AG09319 (cell line): ENCODE measurements at regions not wholly inside any gene's neighbourhood (a gene's known extent, or its start where the extent isn't known, plus 50 kb on each side); places are given as distances from the start of the nearest gene placed in this dataset.

Source experiments
- DNase-seq: peaks from one replicate; pipeline ENCODE4 v3.0.0-alpha.2; 2010; ENCODE audit warnings: low read depth; ENCODE audit errors: extremely low read depth
- CTCF ChIP-seq: IDR thresholded peaks from 2 replicates; pipeline ENCODE4 v1.5.1; 2011; ENCODE audit warnings: low read depth, mild to moderate bottlenecking, inconsistent platforms, low read length, moderate library complexity

GRCh38 chr9:75657015-75657414 is 233.5 kb upstream of the PCSK5 start:
- TF ChIP-seq CTCF: no peak
- no peak for DNase-seq

- no peak for TF ChIP-seq CTCF
- no peak for DNase-seq
These were observed 232.1 kb upstream of the PCSK5 start for GRCh38 chr9:75658301-75658905.

- DNase-seq: no peak
- TF ChIP-seq CTCF: no peak
These were observed 225.9 kb upstream of the PCSK5 start for GRCh38 chr9:75664597-75664996.

- no peak for TF ChIP-seq CTCF
- DNase-seq: no peak
These were observed 223.5 kb upstream of the PCSK5 start for GRCh38 chr9:75666856-75667554.

GRCh38 chr9:75669721-75670120 is 220.8 kb upstream of the PCSK5 start:
- no peak for TF ChIP-seq CTCF
- DNase-seq: no peak

GRCh38 chr9:75671354-75671753 is 219.1 kb upstream of the PCSK5 start:
- TF ChIP-seq CTCF: no peak
- no peak for DNase-seq

- no peak for TF ChIP-seq CTCF
- no peak for DNase-seq
These were observed 218.0 kb upstream of the PCSK5 start for GRCh38 chr9:75672478-75672877.
